Transverse colon (tissue), 4 donors: ENCODE measurements at regions not wholly inside any gene's neighbourhood (a gene's known extent, or its start where the extent isn't known, plus 50 kb on each side); places are given as distances from the start of the nearest gene placed in this dataset.

Experiments used
- DNase-seq: peaks from one replicate; pipeline ENCODE4 v3.0.0-alpha.2; 2019
- H3K27ac ChIP-seq, 4 donors: fragments of 200-600 bp; sonication (generic); 2 replicates each; pipeline ENCODE4 v1.5.1; 2016 to 2018; ENCODE audit warnings: inconsistent platforms in 4 of 4
- H3K27me3 ChIP-seq: fragments of 200-600 bp; sonication (generic); 2 replicates; pipeline ENCODE4 v1.5.1; 2017; ENCODE audit warnings: inconsistent platforms
- H3K36me3 ChIP-seq, 4 donors: fragments of 200-600 bp; sonication (generic); 2 replicates each; pipeline ENCODE4 v1.5.1; 2017 to 2019; ENCODE audit warnings: inconsistent platforms in 4 of 4
- H3K4me1 ChIP-seq, 4 donors: fragments of 200-600 bp; sonication (generic); 2 replicates each; pipeline ENCODE4 v1.5.1; 2017 to 2020; ENCODE audit warnings: inconsistent platforms in 4 of 4
- H3K4me3 ChIP-seq, 4 donors: fragments of 200-600 bp; sonication (generic); 1 replicate in 1 of 4; 2 replicates in 3 of 4; pipeline versions ENCODE4 v1.5.1 to v1.6.1; 2017 to 2019; ENCODE audit warnings: inconsistent platforms in 4 of 4
- H3K9me3 ChIP-seq, 2 donors: fragments of 200-600 bp; sonication (generic); 2 replicates each; pipeline ENCODE4 v1.5.1; 2017 to 2019; ENCODE audit warnings: inconsistent platforms in 2 of 2
- CTCF ChIP-seq, 5 experiments: fragments of 200-600 bp in 3 of 5; fragments of 450-650 bp in 2 of 5; sonication (generic) in 3 of 5; IDR thresholded peaks; 1 replicate in 2 of 5; 2 replicates in 3 of 5; pipeline ENCODE4 v1.5.1; 2016 to 2017; ENCODE audit warnings: antibody characterized with exemption in 5 of 5, inconsistent platforms in 3 of 5, mild to moderate bottlenecking in 2 of 5, moderate library complexity in 1 of 5
- EP300 ChIP-seq: sonication (generic); formaldehyde crosslinking; IDR thresholded peaks from one replicate; pipeline ENCODE4 v1.6.1; 2017; ENCODE audit warnings: antibody characterized with exemption, low read depth
- POLR2A ChIP-seq: fragments of 450-650 bp; IDR thresholded peaks from one replicate; pipeline ENCODE4 v1.6.1; 2016; ENCODE audit warnings: antibody characterized with exemption, mild to moderate bottlenecking, moderate library complexity
- POLR2AphosphoS5 ChIP-seq, 3 donors: sonication (generic); formaldehyde crosslinking; IDR thresholded peaks; one replicate each; pipeline ENCODE4 v1.6.1; 2016; ENCODE audit warnings: antibody characterized with exemption in 3 of 3
- WGBS, 2 donors: methylation state at CpG; one replicate each; pipeline ENCODE4 v1.1.5; 2018; ENCODE audit warnings: low coverage in 1 of 2; 5-methylcytosine and 5-hydroxymethylcytosine counted together
- in situ Hi-C, 4 donors: fragments of 200-750 bp; cut with MboI; loops; one replicate each; pipeline versions ENCODE4 v1.15.0 to v1.15.1; 2017; ENCODE audit warnings: low sequenced_read_pairs in 3 of 4, low pct_ligation_motif_present in 1 of 4, low pct_unique_long_range_greater_than_20kb in 1 of 4
- intact Hi-C: fragments of 100-400 bp; cut with DNase I; formaldehyde crosslinking; loops from one replicate; pipeline ENCODE4 v1.15.1; 2023; ENCODE audit warnings: low total_unique reads

- H3K27ac ChIP-seq = no peak overlapping the region
- intact Hi-C loops = no loop called here
Measured at GRCh38 chr15:95741830-95742229, 588.7 kb upstream of the NR2F2 start.

GRCh38 chr15:95742256-95742655, 588.2 kb upstream of the NR2F2 start:
- no peaks in the 10 kb centered on the region for H3K9me3 ChIP-seq
- in situ Hi-C loops = loop anchor here in 1 of 4 donors (25.0 kb wide), 1 partner anchor 105 kb away; no protein-coding TSS in a partner anchor
- TF ChIP-seq EP300 (no peak), POLR2AphosphoS5 (IDR thresholded peaks at IDR 0.05) (no peak), POLR2A (no peak), CTCF (IDR thresholded peaks at IDR 0.05) (no peak)
- no peaks in the 10 kb centered on the region for H3K27me3 ChIP-seq
- DNase-seq = no peak
- H3K36me3 ChIP-seq = no peaks in the 10 kb centered on the region
- intact Hi-C loops = no loop called here
- H3K4me1 ChIP-seq = no peaks in the 10 kb centered on the region
- H3K27ac ChIP-seq = no peak overlapping the region
- no peak overlapping the region for H3K4me3 ChIP-seq
- 89 to 93% methylated on average over 3 of the region's 3 CpGs for WGBS, 2 donors

More at GRCh38 chr15:95741830-95742229, 588.7 kb upstream of the NR2F2 start:
- Histone ChIP-seq H3K9me3 (no peaks in the 10 kb centered on the region), H3K27me3 (no peaks in the 10 kb centered on the region), H3K4me1 (no peaks in the 10 kb centered on the region), H3K36me3 (no peaks in the 10 kb centered on the region), H3K4me3 (no peak overlapping the region)
- 80 to 81% methylated on average over 4 of the region's 4 CpGs for WGBS, 2 donors
- no peak for DNase-seq
- TF ChIP-seq EP300 = no peak
- no peak for TF ChIP-seq CTCF (IDR thresholded peaks at IDR 0.05)
- TF ChIP-seq POLR2AphosphoS5 (IDR thresholded peaks at IDR 0.05) = no peak
- TF ChIP-seq POLR2A = no peak
- in situ Hi-C loops = loop anchor here in 1 of 4 donors (25.0 kb wide), 1 partner anchor 105 kb away; no protein-coding TSS in a partner anchor

- Histone ChIP-seq H3K4me1 (no peaks in the 10 kb centered on the region), H3K4me3 (no peak overlapping the region), H3K27me3 (no peaks in the 10 kb centered on the region), H3K36me3 (no peaks in the 10 kb centered on the region), H3K9me3 (no peaks in the 10 kb centered on the region), H3K27ac (no peak overlapping the region)
- TF ChIP-seq CTCF (IDR thresholded peaks at IDR 0.05) = no peak
- no peak for TF ChIP-seq POLR2A
- no peak for TF ChIP-seq POLR2AphosphoS5 (IDR thresholded peaks at IDR 0.05)
- no peak for TF ChIP-seq EP300
- in situ Hi-C loops = loop anchor here in 1 of 4 donors (25.0 kb wide), 1 partner anchor 106 kb away; no protein-coding TSS in a partner anchor
- no peak for DNase-seq
- 79 to 100% methylated on average over 1 to 2 of the region's 2 CpGs for WGBS, 2 donors
- intact Hi-C loops = no loop called here
Measured at GRCh38 chr15:95742836-95743235, 587.7 kb upstream of the NR2F2 start.

GRCh38 chr15:95757171-95757570, 573.3 kb upstream of the NR2F2 start:
- DNase-seq = no peak
- no peaks in the 10 kb centered on the region for H3K36me3 ChIP-seq
- whole genome bisulfite sequencing, 2 donors = 87% methylated on average over 2 of the region's 2 CpGs
- no peak overlapping the region for H3K27ac ChIP-seq
- intact Hi-C loops = no loop called here
- no peak overlapping the region for H3K4me3 ChIP-seq
- H3K4me1 ChIP-seq = no peaks in the 10 kb centered on the region
- in situ Hi-C loops = no loop called here
- H3K27me3 ChIP-seq = no peaks in the 10 kb centered on the region
- no peaks in the 10 kb centered on the region for H3K9me3 ChIP-seq
- TF ChIP-seq POLR2A (no peak), CTCF (IDR thresholded peaks at IDR 0.05) (no peak), EP300 (no peak), POLR2AphosphoS5 (IDR thresholded peaks at IDR 0.05) (no peak)
